Activated CD4-positive, alpha-beta memory T cell treated with anti-CD3 and anti-CD28 coated beads, Interleukin-2, amount 10 ng/mL, durations not matched to agents 7 days and 5 days (primary cell): ENCODE measurements at regions not wholly inside any gene's neighbourhood (a gene's known extent, or its start where the extent isn't known, plus 50 kb on each side); places are given as distances from the start of the nearest gene placed in this dataset.
"Not testable (repeated sequence)": the region's sequence is repeated elsewhere in the genome, so short reads cannot be mapped to it uniquely, and the experiment has no call there.

Source experiments
- CTCF ChIA-PET: fragments of 350-600 bp; sonication (Branson Sonifier 250); formaldehyde crosslinking; loops from one replicate; lab custom pipeline; 2021; ENCODE audit warnings: antibody characterized with exemption, inconsistent platforms; lab: Charles Lee
- POLR2A ChIA-PET: fragments of 350-600 bp; sonication (Branson Sonifier 250); formaldehyde crosslinking; loops from one replicate; lab custom pipeline; 2021; ENCODE audit warnings: antibody characterized with exemption; lab: Charles Lee
- DNase-seq: peaks from one replicate; pipeline ENCODE4 v3.0.0-alpha.2; 2020
- H3K27ac Mint-ChIP-seq: one replicate; pipeline ENCODE4 v1.8.0; 2021; ENCODE audit warnings: mild to moderate bottlenecking, mixed read lengths
- H3K27me3 Mint-ChIP-seq: one replicate; pipeline ENCODE4 v1.8.0; 2021; ENCODE audit warnings: mixed read lengths
- H3K36me3 Mint-ChIP-seq: one replicate; pipeline ENCODE4 v1.8.0; 2021; ENCODE audit warnings: low read depth, mixed read lengths
- H3K4me1 Mint-ChIP-seq: one replicate; pipeline ENCODE4 v1.8.0; 2021; ENCODE audit warnings: mixed read lengths
- H3K4me3 Mint-ChIP-seq: one replicate; pipeline ENCODE4 v1.8.0; 2021; ENCODE audit warnings: mild to moderate bottlenecking, mixed read lengths
- H3K9me3 Mint-ChIP-seq: one replicate; pipeline ENCODE4 v1.8.0; 2021; ENCODE audit warnings: mixed read lengths

- peaks cover 2% of the 10 kb centered on the region for H3K9me3 Mint-ChIP-seq
- ChIA-PET CTCF (no interaction called here), POLR2A (no interaction called here)
- no peaks in the 10 kb centered on the region for H3K36me3 Mint-ChIP-seq
- H3K4me1 Mint-ChIP-seq: no peaks in the 10 kb centered on the region
- H3K27me3 Mint-ChIP-seq: peaks cover 3% of the 10 kb centered on the region
- no peak overlapping the region for H3K27ac Mint-ChIP-seq
- no peak overlapping the region for H3K4me3 Mint-ChIP-seq
- DNase-seq: no peak
Observed at GRCh38 chr6:100322886-100323285, 141.8 kb downstream of the SIM1 start.

GRCh38 chr6:100320686-100321085, 144.0 kb downstream of the SIM1 start:
- DNase-seq: no peak
- CTCF ChIA-PET: no interaction called here
- no peaks in the 10 kb centered on the region for H3K36me3 Mint-ChIP-seq
- H3K27me3 Mint-ChIP-seq: peaks cover 6% of the 10 kb centered on the region
- no peak overlapping the region for H3K4me3 Mint-ChIP-seq
- POLR2A ChIA-PET: no interaction called here
- no peak overlapping the region for H3K27ac Mint-ChIP-seq
- peaks cover 2% of the 10 kb centered on the region for H3K9me3 Mint-ChIP-seq
- H3K4me1 Mint-ChIP-seq: no peaks in the 10 kb centered on the region

- POLR2A ChIA-PET: no interaction called here
- no peak overlapping the region for H3K27ac Mint-ChIP-seq
- DNase-seq: no peak
- no peak overlapping the region for H3K4me3 Mint-ChIP-seq
- H3K36me3 Mint-ChIP-seq: no peaks in the 10 kb centered on the region
- peaks cover 2% of the 10 kb centered on the region for H3K9me3 Mint-ChIP-seq
- CTCF ChIA-PET: no interaction called here
- H3K4me1 Mint-ChIP-seq: no peaks in the 10 kb centered on the region
- peaks cover 15% of the 10 kb centered on the region for H3K27me3 Mint-ChIP-seq
Observed at GRCh38 chr6:100317031-100317430, 147.7 kb downstream of the SIM1 start.

- POLR2A ChIA-PET: no interaction called here
- no peak overlapping the region for H3K4me3 Mint-ChIP-seq
Observed at GRCh38 chr6:100314186-100314585, 150.5 kb downstream of the SIM1 start.

GRCh38 chr6:100311707-100312251, 152.9 kb downstream of the SIM1 start:
- H3K27ac Mint-ChIP-seq: no peak overlapping the region

More at GRCh38 chr6:100314186-100314585, 150.5 kb downstream of the SIM1 start:
- CTCF ChIA-PET: no interaction called here
- H3K9me3 Mint-ChIP-seq: no peaks in the 10 kb centered on the region
- no peaks in the 10 kb centered on the region for H3K4me1 Mint-ChIP-seq
- peaks cover 12% of the 10 kb centered on the region for H3K27me3 Mint-ChIP-seq
- DNase-seq: no peak
- no peaks in the 10 kb centered on the region for H3K36me3 Mint-ChIP-seq
- H3K27ac Mint-ChIP-seq: no peak overlapping the region

GRCh38 chr6:100309174-100309573, 155.5 kb downstream of the SIM1 start:
- POLR2A ChIA-PET: no interaction called here
- Mint-ChIP-seq H3K27ac (no peak overlapping the region), H3K4me1 (no peaks in the 10 kb centered on the region), H3K4me3 (no peak overlapping the region), H3K27me3 (peaks cover 7% of the 10 kb centered on the region), H3K36me3 (no peaks in the 10 kb centered on the region), H3K9me3 (no peaks in the 10 kb centered on the region)
- CTCF ChIA-PET: no interaction called here
- no peak for DNase-seq

More at GRCh38 chr6:100311707-100312251, 152.9 kb downstream of the SIM1 start:
- no peaks in the 10 kb centered on the region for H3K4me1 Mint-ChIP-seq
- H3K36me3 Mint-ChIP-seq: no peaks in the 10 kb centered on the region
- DNase-seq: no peak
- CTCF ChIA-PET: interaction anchor here (1.0 kb wide), 1 partner anchor 56 kb away, joined by 3 read pairs; no protein-coding TSS in a partner anchor
- H3K4me3 Mint-ChIP-seq: no peak overlapping the region
- H3K9me3 Mint-ChIP-seq: no peaks in the 10 kb centered on the region
- POLR2A ChIA-PET: no interaction called here
- peaks cover 8% of the 10 kb centered on the region for H3K27me3 Mint-ChIP-seq

GRCh38 chr6:100307561-100307960, 157.2 kb downstream of the SIM1 start:
- Mint-ChIP-seq H3K9me3 (no peaks in the 10 kb centered on the region), H3K27me3 (peaks cover 6% of the 10 kb centered on the region), H3K36me3 (no peaks in the 10 kb centered on the region), H3K27ac (no peak overlapping the region), H3K4me1 (no peaks in the 10 kb centered on the region), H3K4me3 (no peak overlapping the region)
- POLR2A ChIA-PET: no interaction called here
- DNase-seq: no peak
- CTCF ChIA-PET: no interaction called here

- ChIA-PET CTCF (no interaction called here), POLR2A (no interaction called here)
- no peak overlapping the region for H3K4me3 Mint-ChIP-seq
- no peak overlapping the region for H3K27ac Mint-ChIP-seq
- H3K27me3 Mint-ChIP-seq: peaks cover 6% of the 10 kb centered on the region
- no peak for DNase-seq
- H3K4me1 Mint-ChIP-seq: no peaks in the 10 kb centered on the region
- H3K9me3 Mint-ChIP-seq: no peaks in the 10 kb centered on the region
- H3K36me3 Mint-ChIP-seq: no peaks in the 10 kb centered on the region
Observed at GRCh38 chr6:100305209-100305869, 159.4 kb downstream of the SIM1 start.

- H3K4me3 Mint-ChIP-seq: no peak overlapping the region
- H3K4me1 Mint-ChIP-seq: no peaks in the 10 kb centered on the region
- ChIA-PET CTCF (no interaction called here), POLR2A (no interaction called here)
- no peaks in the 10 kb centered on the region for H3K9me3 Mint-ChIP-seq
- H3K27ac Mint-ChIP-seq: no peak overlapping the region
- peaks cover 6% of the 10 kb centered on the region for H3K27me3 Mint-ChIP-seq
- H3K36me3 Mint-ChIP-seq: no peaks in the 10 kb centered on the region
- no peak for DNase-seq
Observed at GRCh38 chr6:100304575-100304974, 160.1 kb downstream of the SIM1 start.

- peaks cover 6% of the 10 kb centered on the region for H3K27me3 Mint-ChIP-seq
- H3K4me1 Mint-ChIP-seq: peaks cover 5% of the 10 kb centered on the region
- no peaks in the 10 kb centered on the region for H3K9me3 Mint-ChIP-seq
- no peak for DNase-seq
- no peaks in the 10 kb centered on the region for H3K36me3 Mint-ChIP-seq
- no peak overlapping the region for H3K4me3 Mint-ChIP-seq
- ChIA-PET POLR2A (no interaction called here), CTCF (no interaction called here)
- no peak overlapping the region for H3K27ac Mint-ChIP-seq
Observed at GRCh38 chr6:100301731-100302130, 163.0 kb downstream of the SIM1 start.

GRCh38 chr6:100300221-100300736, 164.4 kb downstream of the SIM1 start:
- POLR2A ChIA-PET: no interaction called here
- no peaks in the 10 kb centered on the region for H3K9me3 Mint-ChIP-seq

GRCh38 chr6:100296810-100297544, 167.7 kb downstream of the SIM1 start:
- Mint-ChIP-seq H3K4me3 (no peak overlapping the region), H3K9me3 (no peaks in the 10 kb centered on the region), H3K36me3 (no peaks in the 10 kb centered on the region), H3K4me1 (peaks cover 6% of the 10 kb centered on the region), H3K27me3 (peaks cover 10% of the 10 kb centered on the region), H3K27ac (no peak overlapping the region)
- CTCF ChIA-PET: no interaction called here
- POLR2A ChIA-PET: no interaction called here
- DNase-seq: no peak

More at GRCh38 chr6:100300221-100300736, 164.4 kb downstream of the SIM1 start:
- H3K4me3 Mint-ChIP-seq: no peak overlapping the region
- CTCF ChIA-PET: no interaction called here
- H3K4me1 Mint-ChIP-seq: peaks cover 6% of the 10 kb centered on the region
- DNase-seq: no peak
- no peaks in the 10 kb centered on the region for H3K36me3 Mint-ChIP-seq
- peaks cover 6% of the 10 kb centered on the region for H3K27me3 Mint-ChIP-seq
- no peak overlapping the region for H3K27ac Mint-ChIP-seq

- H3K36me3 Mint-ChIP-seq, H3K27ac Mint-ChIP-seq, H3K9me3 Mint-ChIP-seq, POLR2A ChIA-PET, H3K4me1 Mint-ChIP-seq, H3K4me3 Mint-ChIP-seq, H3K27me3 Mint-ChIP-seq, DNase-seq, CTCF ChIA-PET: not testable (repeated sequence)
Observed at GRCh38 chr6:100295172-100295571, 169.5 kb downstream of the SIM1 start.
